ENCODE measurements at regions not wholly inside any gene's neighbourhood (a gene's known extent, or its start where the extent isn't known, plus 50 kb on each side); places are given as distances from the start of the nearest gene placed in this dataset.

DNA sequence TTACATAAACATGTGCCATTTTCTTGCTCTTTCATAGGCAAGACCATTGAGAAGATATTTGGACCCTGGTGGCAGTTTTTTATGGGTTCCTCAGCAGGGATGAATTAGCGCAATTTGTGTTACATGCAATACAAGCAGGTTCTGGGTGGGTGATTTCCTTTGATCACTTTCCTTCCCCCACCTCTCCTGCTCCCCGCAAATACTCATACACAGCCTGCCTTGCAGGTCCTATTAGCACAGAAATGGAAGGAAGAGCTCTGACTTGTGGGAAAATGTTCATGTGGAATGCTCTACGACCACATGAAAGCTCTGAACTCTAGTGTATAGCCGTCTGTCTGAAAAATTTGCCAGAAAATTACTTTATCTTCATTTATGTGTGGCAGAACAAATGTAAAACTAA lies 361.0 kb upstream of the FAT1 start:
- ChIA-PET CTCF (no interaction called here), POLR2A (ENCODE audit: unreplicated experiment) (no interaction called here)
- Histone ChIP-seq H3K4me1 (ENCODE audit: control insufficient read depth, insufficient read depth, low read length) (no peaks in the 10 kb centered on the region), H2BK120ac (ENCODE audit: low read depth, low read length) (no peak overlapping the region), H2BK20ac (ENCODE audit: low read depth, low read length) (no peak overlapping the region), H4K5ac (ENCODE audit: low read depth, low read length) (no peak overlapping the region), H3K36me3 (ENCODE audit: control insufficient read depth, insufficient read depth, low read length) (no peaks in the 10 kb centered on the region), H3K14ac (replicated peaks; ENCODE audit: low read depth, low read length) (no peak overlapping the region), H3K9ac (ENCODE audit: low read depth, low read length) (no peak overlapping the region), H3K27me3 (ENCODE audit: control insufficient read depth, insufficient read depth, low read length) (no peaks in the 10 kb centered on the region), H3K9me1 (ENCODE audit: insufficient read depth, low read length) (no peaks in the 10 kb centered on the region; the same call in 1 of the 2 replicates), H2BK5ac (ENCODE audit: low read depth, low read length, poor library complexity, severe bottlenecking) (no peak overlapping the region), H2BK15ac (ENCODE audit: low read depth, low read length) (no peak overlapping the region), H3K23ac (ENCODE audit: low read depth, low read length) (no peak overlapping the region), H3K18ac (ENCODE audit: low read depth, low read length) (no peak overlapping the region), H3K27ac (ENCODE audit: insufficient read depth, low read length) (no peak overlapping the region), H3K4me3 (ENCODE audit: insufficient read depth, low read depth, low read length) (no peak overlapping the region), H3K56ac (ENCODE audit: extremely low read depth, insufficient read depth, low read length) (no peak overlapping the region), H2AK5ac (ENCODE audit: low read depth, low read length) (no peak overlapping the region), H3K79me1 (ENCODE audit: low read depth in 1 of 2, low read length in 2 of 2) (no peaks in the 10 kb centered on the region), H3K9me3 (ENCODE audit: control insufficient read depth, insufficient read depth, low read length) (no peaks in the 10 kb centered on the region), H3K4ac (ENCODE audit: low read depth, low read length) (no peak overlapping the region), H3K4me2 (ENCODE audit: low read depth, low read length) (no peak overlapping the region), H4K20me1 (ENCODE audit: insufficient read depth, low read length) (no peaks in the 10 kb centered on the region), H2AK9ac (replicated peaks; ENCODE audit: low read depth, low read length, poor library complexity) (no peak overlapping the region), H4K91ac (ENCODE audit: insufficient read depth, low read depth, low read length) (no peak overlapping the region), H4K8ac (ENCODE audit: low read depth in 2 of 2, low read length in 2 of 2) (no peak overlapping the region), H2AFZ (replicated peaks; ENCODE audit: low read length, poor library complexity) (no peak overlapping the region)
- dilution Hi-C loops (cut with HindIII; ENCODE audit: low sequenced_read_pairs, unreplicated experiment) = no loop called here
- no peak for DNase-seq
- ATAC-seq (ENCODE audit: low read depth) = no peak
- TF ChIP-seq MXI1 (IDR thresholded peaks at IDR 0.05; ENCODE audit: borderline replicate concordance, low read depth, low read length) (no peak), CEBPB (IDR thresholded peaks at IDR 0.05; ENCODE audit: low read depth, low read length) (no peak), RFX5 (IDR thresholded peaks at IDR 0.05; ENCODE audit: low read depth, low read length) (no peak), MAFK (IDR thresholded peaks at IDR 0.05; ENCODE audit: low read depth, low read length) (no peak), CHD1 (IDR thresholded peaks at IDR 0.05; ENCODE audit: low read depth, low read length) (no peak), RCOR1 (IDR thresholded peaks at IDR 0.05; ENCODE audit: insufficient replicate concordance, low read length) (no peak), MAZ (IDR thresholded peaks at IDR 0.05; ENCODE audit: borderline replicate concordance, low read depth, low read length) (no peak), BHLHE40 (IDR thresholded peaks at IDR 0.05; ENCODE audit: low read depth, low read length) (no peak), POLR2A (IDR thresholded peaks at IDR 0.05; ENCODE audit: low read depth, low read length) (no peak), SMC3 (IDR thresholded peaks at IDR 0.05; ENCODE audit: low read depth, low read length) (no peak), FOS (IDR thresholded peaks at IDR 0.05; ENCODE audit: low read depth, low read length) (no peak), NFE2L2 (IDR thresholded peaks at IDR 0.05; ENCODE audit: low read depth, low read length) (no peak)
- TF ChIP-seq, protein P1, sequence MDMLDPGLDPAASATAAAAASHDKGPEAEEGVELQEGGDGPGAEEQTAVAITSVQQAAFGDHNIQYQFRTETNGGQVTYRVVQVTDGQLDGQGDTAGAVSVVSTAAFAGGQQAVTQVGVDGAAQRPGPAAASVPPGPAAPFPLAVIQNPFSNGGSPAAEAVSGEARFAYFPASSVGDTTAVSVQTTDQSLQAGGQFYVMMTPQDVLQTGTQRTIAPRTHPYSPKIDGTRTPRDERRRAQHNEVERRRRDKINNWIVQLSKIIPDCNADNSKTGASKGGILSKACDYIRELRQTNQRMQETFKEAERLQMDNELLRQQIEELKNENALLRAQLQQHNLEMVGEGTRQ (IDR thresholded peaks at IDR 0.05; ENCODE audit: low read depth, low read length) = no peak
- TF ChIP-seq, protein P2, sequence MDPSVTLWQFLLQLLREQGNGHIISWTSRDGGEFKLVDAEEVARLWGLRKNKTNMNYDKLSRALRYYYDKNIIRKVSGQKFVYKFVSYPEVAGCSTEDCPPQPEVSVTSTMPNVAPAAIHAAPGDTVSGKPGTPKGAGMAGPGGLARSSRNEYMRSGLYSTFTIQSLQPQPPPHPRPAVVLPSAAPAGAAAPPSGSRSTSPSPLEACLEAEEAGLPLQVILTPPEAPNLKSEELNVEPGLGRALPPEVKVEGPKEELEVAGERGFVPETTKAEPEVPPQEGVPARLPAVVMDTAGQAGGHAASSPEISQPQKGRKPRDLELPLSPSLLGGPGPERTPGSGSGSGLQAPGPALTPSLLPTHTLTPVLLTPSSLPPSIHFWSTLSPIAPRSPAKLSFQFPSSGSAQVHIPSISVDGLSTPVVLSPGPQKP (IDR thresholded peaks at IDR 0.05; ENCODE audit: borderline replicate concordance, low read depth, low read length) = no peak
- in situ Hi-C loops (cut with MboI; ENCODE audit: low sequenced_read_pairs) = no loop called here
- 50% methylated on average over 1 of the region's 4 CpGs; no CpG with 5 or more reads in 1 of the 2 experiments for WGBS, 2 experiments (ENCODE audit: extremely low coverage in 2 of 2, insufficient read length in 1 of 2)
- no TSS peak for BruUV-seq (replicated peaks)
- intact Hi-C loops (cut with micrococcal nuclease) = no loop called here
